Stimulated activated naive CD8-positive, alpha-beta T cell treated with anti-CD3 and anti-CD28 coated beads, Interleukin-15, Interleukin-2, amounts not matched to agents 100 U/mL and 50 U/mL, for 24 hours (primary cell): ENCODE measurements at regions not wholly inside any gene's neighbourhood (a gene's known extent, or its start where the extent isn't known, plus 50 kb on each side); places are given as distances from the start of the nearest gene placed in this dataset.
A peak's percentile ranks its signal among the peaks of the same experiment; 100 is the strongest.
"Not testable (repeated sequence)": the region's sequence is repeated elsewhere in the genome, so short reads cannot be mapped to it uniquely, and the experiment has no call there.

Experiments used
- ATAC-seq: fragments of 150-1000 bp; cut with Tn5 transposase; one replicate; pipeline ENCODE4 v1.10.0; 2021
- DNase-seq: peaks from one replicate; pipeline ENCODE4 v3.0.0; 2021

DNA sequence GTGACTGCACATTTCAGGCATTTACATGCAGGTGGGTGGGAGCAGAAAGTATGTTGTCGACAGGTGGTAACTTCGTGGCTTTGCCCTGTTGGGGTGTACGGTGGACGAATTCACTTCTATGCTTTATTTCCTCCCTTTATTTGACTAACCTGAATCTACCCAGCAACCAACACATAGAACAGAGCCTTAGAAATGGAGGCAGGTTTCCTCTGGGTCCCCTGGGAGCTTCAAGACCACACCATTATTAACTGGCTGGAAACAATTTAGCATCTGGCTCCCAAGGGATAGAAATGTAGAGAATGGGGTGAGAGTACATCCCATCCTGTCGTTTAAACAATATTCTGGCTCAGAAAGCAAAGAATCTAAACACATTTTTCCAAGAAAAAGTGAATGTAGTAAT lies 244.4 kb downstream of the DLEU7 start:
- DNase-seq (no peak), ATAC-seq (no peak)

- ATAC-seq (no peak), DNase-seq (no peak)
Observed at GRCh38 chr13:50599927-50600326, 243.6 kb downstream of the DLEU7 start.

DNA sequence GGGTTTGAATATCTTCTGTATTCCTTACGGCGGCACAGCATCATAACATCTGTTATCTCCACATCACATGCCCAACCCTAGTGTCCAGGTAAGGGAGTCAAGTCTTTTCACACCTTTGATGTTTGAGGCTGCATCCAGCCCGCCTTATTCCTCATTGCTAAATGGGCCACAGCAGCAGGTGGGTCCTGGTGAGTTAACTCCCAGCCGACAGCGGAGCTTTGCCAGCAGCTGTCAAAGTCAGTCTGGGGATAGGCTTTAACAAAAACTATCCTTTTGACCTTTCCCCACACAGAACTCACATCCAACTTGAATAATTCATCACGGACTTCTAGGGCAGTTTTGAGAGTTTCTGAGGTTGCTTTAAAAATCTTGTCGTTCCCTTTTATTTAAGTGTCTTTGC lies 235.1 kb downstream of the DLEU7 start:
- ATAC-seq (no peak), DNase-seq (no peak)

GRCh38 chr13:50609011-50609410 lies 234.5 kb downstream of the DLEU7 start:
- DNase-seq, result no peak
- ATAC-seq, result no peak

DNA sequence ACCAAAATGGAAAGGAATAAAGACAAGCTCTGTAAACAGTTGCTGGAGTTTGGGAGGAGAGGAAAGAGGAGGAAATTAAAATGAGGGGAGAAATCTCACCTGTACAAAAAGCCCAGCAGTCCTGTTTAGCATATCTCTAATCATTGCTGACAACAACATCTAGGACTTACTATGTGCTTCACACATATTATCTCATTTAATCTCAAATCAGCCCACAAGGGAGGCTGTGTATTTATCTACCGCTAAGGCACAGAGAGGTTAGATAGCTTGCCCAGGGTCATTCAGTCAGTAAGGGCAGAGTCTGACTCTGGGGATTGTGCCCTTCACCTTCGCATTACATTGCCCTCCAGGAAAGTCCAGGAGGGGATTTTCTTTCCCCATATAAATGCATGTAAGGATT lies 233.3 kb downstream of the DLEU7 start:
- ATAC-seq (no peak), DNase-seq (no peak)

DNA sequence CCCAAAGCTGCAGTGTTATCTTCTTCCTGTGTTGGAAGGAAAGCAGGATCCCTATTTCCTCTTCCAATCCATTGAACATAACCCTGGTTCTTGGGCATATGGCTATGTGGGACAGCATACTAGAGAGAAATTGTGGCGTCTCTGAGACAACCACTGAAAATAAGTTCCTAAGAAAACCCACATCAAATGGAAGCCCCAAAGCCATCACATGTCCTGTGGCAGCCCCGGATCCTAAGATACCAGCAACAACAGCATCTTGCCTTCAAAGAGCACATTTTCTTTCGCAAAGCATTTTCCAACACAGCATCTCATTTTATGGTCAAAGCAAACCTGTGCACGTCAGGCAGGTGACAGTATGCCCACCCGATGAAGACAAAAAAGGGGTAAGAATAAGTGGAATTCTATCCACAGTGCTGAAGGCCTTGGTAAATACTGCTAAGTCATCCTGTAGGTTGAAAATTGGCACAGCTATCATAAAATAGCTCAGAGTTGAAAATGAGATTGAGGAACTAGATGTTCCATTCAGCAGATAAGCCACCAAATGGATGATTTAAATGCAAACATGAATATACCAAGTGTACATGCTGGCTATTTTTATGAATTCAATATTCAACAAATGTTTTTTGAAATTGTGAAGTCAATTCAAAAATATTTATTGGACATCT lies 232.2 kb downstream of the DLEU7 start:
- ATAC-seq, result no peak
- no peak for DNase-seq

- no peak for DNase-seq
- ATAC-seq, result no peak
Observed at GRCh38 chr13:50612717-50613116, 230.8 kb downstream of the DLEU7 start.

DNA sequence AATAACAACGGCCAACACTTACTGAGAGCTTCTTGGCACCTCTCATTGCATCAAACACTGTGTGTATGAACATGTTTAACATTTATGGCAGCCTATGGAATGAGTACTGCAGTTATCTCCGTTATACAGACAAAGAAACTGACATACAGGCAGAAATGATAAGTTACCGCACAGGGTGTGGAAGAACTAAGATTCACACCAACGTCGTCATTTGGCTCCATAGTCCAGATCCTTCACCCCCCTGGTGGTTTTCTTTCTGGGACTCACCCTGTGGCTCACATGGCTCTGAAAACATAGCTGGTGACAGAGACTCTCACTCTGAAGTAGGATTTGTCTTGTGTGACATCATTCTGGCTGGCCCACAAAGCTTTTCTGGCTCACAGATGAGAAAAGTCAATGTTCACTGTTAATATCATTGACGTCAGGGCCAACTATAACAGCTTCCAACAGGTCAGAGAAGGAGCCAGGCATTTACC lies 230.1 kb downstream of the DLEU7 start:
- ATAC-seq (no peak), DNase-seq (no peak)

- DNase-seq (no peak), ATAC-seq (no peak)
Observed at GRCh38 chr13:50615234-50615633, 228.3 kb downstream of the DLEU7 start.

- ATAC-seq (no peak), DNase-seq (no peak)
Observed at GRCh38 chr13:50616101-50616500, 227.4 kb downstream of the DLEU7 start.

GRCh38 chr13:50617134-50617721 lies 226.3 kb downstream of the DLEU7 start:
- DNase-seq (no peak), ATAC-seq (no peak)

GRCh38 chr13:50618206-50618605 lies 225.3 kb downstream of the DLEU7 start:
- ATAC-seq (no peak), DNase-seq (no peak)

- no peak for ATAC-seq
- no peak for DNase-seq
Observed at GRCh38 chr13:50626101-50626547, 217.4 kb downstream of the DLEU7 start.

- no peak for DNase-seq
- ATAC-seq, result no peak
Observed at GRCh38 chr13:50627111-50627510, 216.4 kb downstream of the DLEU7 start.

DNA sequence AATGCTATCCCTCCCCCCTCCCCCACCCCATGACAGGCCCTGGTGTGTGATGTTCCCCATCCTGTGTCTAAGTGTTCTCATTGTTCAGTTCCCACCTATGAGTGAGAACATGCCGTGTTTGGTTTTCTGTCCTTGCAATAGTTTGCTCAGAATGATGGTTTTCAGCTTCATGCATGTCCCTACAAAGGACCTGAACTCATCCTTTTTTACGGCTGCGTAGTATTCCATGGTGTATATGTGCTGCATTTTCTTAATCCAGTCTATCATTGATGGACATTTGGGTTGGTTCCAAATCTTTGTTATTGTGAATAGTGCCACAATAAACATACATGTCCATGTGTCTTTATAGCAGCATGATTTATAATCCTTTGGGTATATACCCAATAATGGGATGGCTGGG lies 215.0 kb downstream of the DLEU7 start:
- not testable (repeated sequence) for DNase-seq, ATAC-seq

DNA sequence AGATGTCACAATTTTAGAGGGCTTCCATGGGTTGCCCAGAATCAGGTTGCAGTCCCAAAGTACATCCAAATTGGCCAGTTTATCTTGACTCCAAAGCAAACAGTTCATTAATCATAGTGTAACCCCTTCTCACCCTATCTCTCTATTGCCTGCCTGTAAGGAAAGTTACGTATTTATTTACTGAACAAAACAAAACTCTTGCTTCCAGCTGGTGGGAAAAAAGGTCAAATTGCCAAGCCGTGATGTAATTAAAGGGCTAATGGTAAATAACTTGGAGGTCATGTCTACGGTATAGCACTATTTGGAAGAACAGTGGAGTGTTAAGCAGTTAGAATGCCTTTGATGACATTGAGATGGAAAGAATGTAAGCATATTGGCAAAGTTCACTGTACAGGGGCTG lies 214.0 kb downstream of the DLEU7 start:
- ATAC-seq (no peak), DNase-seq (no peak)

DNA sequence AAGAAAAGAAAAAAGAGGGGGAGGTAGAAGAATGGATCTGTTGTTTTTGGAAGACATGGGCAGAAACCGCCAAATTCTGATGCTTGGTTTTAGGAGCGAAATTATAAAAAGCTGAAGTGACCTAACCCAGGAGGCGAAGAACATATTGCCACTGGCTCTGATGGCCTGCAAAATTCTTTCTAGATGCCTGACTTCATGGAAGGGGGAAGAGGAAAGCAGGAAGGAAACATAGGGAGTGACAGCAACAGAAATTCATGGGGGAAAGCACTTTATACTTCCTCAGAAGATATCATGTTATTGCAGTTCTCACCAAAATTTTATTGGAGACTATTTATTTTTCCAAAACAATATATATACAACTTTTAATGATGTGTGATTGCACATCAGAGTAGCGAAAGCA lies 213.5 kb downstream of the DLEU7 start:
- no peak for ATAC-seq
- no peak for DNase-seq

GRCh38 chr13:50631041-50631440 lies 212.5 kb downstream of the DLEU7 start:
- no peak for DNase-seq
- ATAC-seq, result no peak

DNA sequence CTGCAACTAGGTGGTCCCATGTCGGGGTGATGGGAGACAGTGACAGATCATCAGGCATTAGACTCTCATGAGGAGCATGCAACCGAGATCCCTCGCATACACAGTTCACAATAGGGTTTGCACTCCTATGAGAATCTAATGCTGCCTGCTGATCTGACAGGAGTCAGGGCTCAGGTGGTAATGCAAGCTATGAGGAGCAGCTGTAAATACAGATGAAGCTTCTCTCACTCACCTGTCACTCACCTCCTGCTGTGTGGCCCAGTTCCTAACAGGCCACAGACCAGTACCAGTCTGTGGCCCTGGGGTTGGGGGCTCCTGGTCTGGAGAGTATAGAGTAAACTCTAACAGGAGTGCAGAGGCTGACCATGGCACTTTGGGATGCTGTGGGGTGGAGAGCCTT lies 209.2 kb downstream of the DLEU7 start:
- no peak for DNase-seq
- ATAC-seq, result no peak

- ATAC-seq, result peak; percentile 19
- no peak for DNase-seq
Observed at GRCh38 chr13:50635504-50635903, 208.0 kb downstream of the DLEU7 start.

- DNase-seq (no peak), ATAC-seq (no peak)
Observed at GRCh38 chr13:50636007-50636704, 207.3 kb downstream of the DLEU7 start.

DNA sequence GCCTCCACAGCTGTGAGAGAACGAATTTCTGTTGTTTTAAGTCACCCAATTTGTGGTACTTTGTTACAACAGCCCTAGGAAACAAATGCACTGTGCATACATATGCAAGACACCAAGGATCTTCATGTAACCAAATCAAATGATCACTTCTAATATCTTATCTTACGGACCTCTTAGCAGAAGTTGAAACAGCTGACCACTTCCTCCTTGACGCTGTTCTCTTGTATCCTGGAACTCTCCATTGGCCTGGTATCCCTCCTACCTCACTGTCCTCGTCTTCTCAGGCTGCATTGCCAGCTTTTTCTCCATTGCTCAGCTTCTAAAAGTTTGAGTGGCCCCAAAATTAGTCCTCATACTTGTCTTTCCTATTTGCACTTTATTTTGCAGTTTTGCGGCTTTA lies 200.4 kb downstream of the DLEU7 start:
- no peak for ATAC-seq
- no peak for DNase-seq

- no peak for ATAC-seq
- DNase-seq, result no peak
Observed at GRCh38 chr13:50644081-50644871, 199.2 kb downstream of the DLEU7 start.
